PFSK-1 (cell line): ENCODE measurements at regions not wholly inside any gene's neighbourhood (a gene's known extent, or its start where the extent isn't known, plus 50 kb on each side); places are given as distances from the start of the nearest gene placed in this dataset.

ENCODE experiments used
- POLR2AphosphoS5 ChIP-seq: IDR thresholded peaks from 2 replicates; pipeline ENCODE4 v1.6.1; 2012; ENCODE audit warnings: low read depth, mild to moderate bottlenecking, control low read depth, low read length, moderate library complexity
- SIN3A ChIP-seq: IDR thresholded peaks from 2 replicates; pipeline ENCODE4 v1.6.1; 2012; ENCODE audit warnings: mild to moderate bottlenecking, low read length, moderate library complexity, borderline replicate concordance; ENCODE audit not compliant: insufficient read depth
- TF ChIP-seq, protein P1 (sequence below), 2 experiments: IDR thresholded peaks; 2 replicates each; pipeline versions ENCODE4 v1.6.1 to v1.8.0; 2011 to 2012; ENCODE audit warnings: low read depth in 2 of 2, low read length in 2 of 2, control low read depth in 1 of 2, inconsistent platforms in 1 of 2, mild to moderate bottlenecking in 1 of 2, moderate library complexity in 1 of 2; ENCODE audit not compliant: insufficient read depth in 1 of 2

- TF ChIP-seq SIN3A: no peak
- TF ChIP-seq POLR2AphosphoS5: no peak
- TF ChIP-seq, protein P1, sequence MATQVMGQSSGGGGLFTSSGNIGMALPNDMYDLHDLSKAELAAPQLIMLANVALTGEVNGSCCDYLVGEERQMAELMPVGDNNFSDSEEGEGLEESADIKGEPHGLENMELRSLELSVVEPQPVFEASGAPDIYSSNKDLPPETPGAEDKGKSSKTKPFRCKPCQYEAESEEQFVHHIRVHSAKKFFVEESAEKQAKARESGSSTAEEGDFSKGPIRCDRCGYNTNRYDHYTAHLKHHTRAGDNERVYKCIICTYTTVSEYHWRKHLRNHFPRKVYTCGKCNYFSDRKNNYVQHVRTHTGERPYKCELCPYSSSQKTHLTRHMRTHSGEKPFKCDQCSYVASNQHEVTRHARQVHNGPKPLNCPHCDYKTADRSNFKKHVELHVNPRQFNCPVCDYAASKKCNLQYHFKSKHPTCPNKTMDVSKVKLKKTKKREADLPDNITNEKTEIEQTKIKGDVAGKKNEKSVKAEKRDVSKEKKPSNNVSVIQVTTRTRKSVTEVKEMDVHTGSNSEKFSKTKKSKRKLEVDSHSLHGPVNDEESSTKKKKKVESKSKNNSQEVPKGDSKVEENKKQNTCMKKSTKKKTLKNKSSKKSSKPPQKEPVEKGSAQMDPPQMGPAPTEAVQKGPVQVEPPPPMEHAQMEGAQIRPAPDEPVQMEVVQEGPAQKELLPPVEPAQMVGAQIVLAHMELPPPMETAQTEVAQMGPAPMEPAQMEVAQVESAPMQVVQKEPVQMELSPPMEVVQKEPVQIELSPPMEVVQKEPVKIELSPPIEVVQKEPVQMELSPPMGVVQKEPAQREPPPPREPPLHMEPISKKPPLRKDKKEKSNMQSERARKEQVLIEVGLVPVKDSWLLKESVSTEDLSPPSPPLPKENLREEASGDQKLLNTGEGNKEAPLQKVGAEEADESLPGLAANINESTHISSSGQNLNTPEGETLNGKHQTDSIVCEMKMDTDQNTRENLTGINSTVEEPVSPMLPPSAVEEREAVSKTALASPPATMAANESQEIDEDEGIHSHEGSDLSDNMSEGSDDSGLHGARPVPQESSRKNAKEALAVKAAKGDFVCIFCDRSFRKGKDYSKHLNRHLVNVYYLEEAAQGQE (IDR thresholded peaks at IDR 0.05; ENCODE audit: insufficient read depth in 1 of 2, low read depth in 2 of 2, low read length in 2 of 2): no peak
Measured at GRCh38 chr7:26060733-26061677, 91.0 kb upstream of the NFE2L3 start.
